HEK293T (cell line): ENCODE measurements at regions not wholly inside any gene's neighbourhood (a gene's known extent, or its start where the extent isn't known, plus 50 kb on each side); places are given as distances from the start of the nearest gene placed in this dataset.

Source experiments
- CTCF ChIA-PET: fragments of 350-600 bp; formaldehyde crosslinking; extraction: SDS; loops from one replicate; lab custom pipeline; 2021; ENCODE audit warnings: antibody characterized with exemption, inconsistent platforms; lab: Yijun Ruan, JAX
- POLR2A ChIA-PET: fragments of 350-600 bp; formaldehyde crosslinking; extraction: SDS; loops from one replicate; lab custom pipeline; 2020; ENCODE audit warnings: antibody characterized with exemption, inconsistent platforms; lab: Yijun Ruan, JAX
- DNase-seq: peaks from one replicate; pipeline ENCODE4 v3.0.0; 2012; ENCODE audit warnings: mixed read lengths; ENCODE audit errors: extremely low spot score
- ARNT ChIP-seq: fragments of 450-650 bp; IDR thresholded peaks from 2 replicates; pipeline ENCODE4 v1.6.1; 2017; ENCODE audit warnings: mild to moderate bottlenecking
- BHLHE40 ChIP-seq: fragments of 450-650 bp; IDR thresholded peaks from 2 replicates; pipeline ENCODE4 v1.6.1; 2016; ENCODE audit warnings: mild to moderate bottlenecking, moderate library complexity, borderline replicate concordance
- CTBP1 ChIP-seq: fragments of 450-650 bp; IDR thresholded peaks from 2 replicates; pipeline ENCODE4 v1.6.1; 2016; ENCODE audit warnings: borderline replicate concordance
- ELF4 ChIP-seq: fragments of 450-650 bp; IDR thresholded peaks from 2 replicates; pipeline ENCODE4 v1.6.1; 2017; ENCODE audit warnings: antibody characterized with exemption
- FOXA1 ChIP-seq: fragments of 450-650 bp; IDR thresholded peaks from 2 replicates; pipeline ENCODE4 v1.6.1; 2016; ENCODE audit warnings: mild to moderate bottlenecking
- FOXK2 ChIP-seq: fragments of 450-650 bp; IDR thresholded peaks from 2 replicates; pipeline ENCODE4 v1.6.1; 2016; ENCODE audit warnings: mild to moderate bottlenecking
- FOXM1 ChIP-seq: fragments of 450-650 bp; IDR thresholded peaks from 2 replicates; pipeline ENCODE4 v1.6.1; 2017; ENCODE audit warnings: mild to moderate bottlenecking, borderline replicate concordance
- HDGF ChIP-seq: fragments of 450-650 bp; IDR thresholded peaks from 2 replicates; pipeline ENCODE4 v1.6.1; 2017; ENCODE audit warnings: antibody characterized with exemption, borderline replicate concordance
- L3MBTL2 ChIP-seq: fragments of 450-650 bp; conservative IDR thresholded peaks from 2 replicates; pipeline ENCODE4 v1.6.1; 2016; ENCODE audit warnings: mild to moderate bottlenecking
- LEF1 ChIP-seq: fragments of 450-650 bp; IDR thresholded peaks from 2 replicates; pipeline ENCODE4 v1.6.1; 2017; ENCODE audit warnings: mild to moderate bottlenecking, borderline replicate concordance
- NFRKB ChIP-seq: fragments of 450-650 bp; IDR thresholded peaks from 2 replicates; pipeline ENCODE4 v1.6.1; 2016; ENCODE audit warnings: mild to moderate bottlenecking, moderate library complexity
- SP1 ChIP-seq: fragments of 450-650 bp; IDR thresholded peaks from 2 replicates; pipeline ENCODE4 v1.6.1; 2017
- SUZ12 ChIP-seq: fragments of 450-650 bp; IDR thresholded peaks from 2 replicates; pipeline ENCODE4 v1.6.1; 2016; ENCODE audit warnings: mild to moderate bottlenecking
- TARDBP ChIP-seq: fragments of 450-650 bp; IDR thresholded peaks from 2 replicates; pipeline ENCODE4 v1.6.1; 2016
- ZNF384 ChIP-seq: fragments of 450-650 bp; IDR thresholded peaks from 2 replicates; pipeline ENCODE4 v1.6.1; 2016
- TF ChIP-seq, protein P1 (sequence below): fragments of 450-650 bp; IDR thresholded peaks from 2 replicates; pipeline ENCODE4 v1.6.1; 2016

DNA sequence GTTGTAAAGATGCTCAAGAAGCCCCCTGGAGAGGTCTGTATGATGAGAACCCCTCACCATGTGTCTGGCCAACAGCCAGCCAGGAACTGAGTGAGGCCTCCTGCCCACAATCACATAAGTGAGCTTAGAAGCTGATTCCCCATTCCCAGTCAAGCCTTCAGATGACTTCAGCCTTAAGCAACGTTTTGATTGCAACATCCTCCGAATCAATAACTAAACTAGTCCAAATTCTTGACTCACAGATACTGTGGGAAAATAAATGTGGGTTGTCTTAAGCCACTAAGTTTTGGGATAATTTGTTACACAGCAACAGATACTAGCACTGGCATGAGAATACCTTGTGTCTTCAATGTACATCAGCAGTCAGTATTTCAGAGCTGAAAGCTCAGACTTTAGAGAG is 54.5 kb upstream of the HS3ST4 start:
- no peak for DNase-seq
- ChIA-PET CTCF (no interaction called here), POLR2A (no interaction called here)
- TF ChIP-seq HDGF (no peak), FOXM1 (no peak), BHLHE40 (no peak), ELF4 (no peak), ZNF384 (no peak), FOXK2 (no peak), SUZ12 (no peak)
- TF ChIP-seq, protein P1, sequence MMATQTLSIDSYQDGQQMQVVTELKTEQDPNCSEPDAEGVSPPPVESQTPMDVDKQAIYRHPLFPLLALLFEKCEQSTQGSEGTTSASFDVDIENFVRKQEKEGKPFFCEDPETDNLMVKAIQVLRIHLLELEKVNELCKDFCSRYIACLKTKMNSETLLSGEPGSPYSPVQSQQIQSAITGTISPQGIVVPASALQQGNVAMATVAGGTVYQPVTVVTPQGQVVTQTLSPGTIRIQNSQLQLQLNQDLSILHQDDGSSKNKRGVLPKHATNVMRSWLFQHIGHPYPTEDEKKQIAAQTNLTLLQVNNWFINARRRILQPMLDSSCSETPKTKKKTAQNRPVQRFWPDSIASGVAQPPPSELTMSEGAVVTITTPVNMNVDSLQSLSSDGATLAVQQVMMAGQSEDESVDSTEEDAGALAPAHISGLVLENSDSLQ, result no peak

DNA sequence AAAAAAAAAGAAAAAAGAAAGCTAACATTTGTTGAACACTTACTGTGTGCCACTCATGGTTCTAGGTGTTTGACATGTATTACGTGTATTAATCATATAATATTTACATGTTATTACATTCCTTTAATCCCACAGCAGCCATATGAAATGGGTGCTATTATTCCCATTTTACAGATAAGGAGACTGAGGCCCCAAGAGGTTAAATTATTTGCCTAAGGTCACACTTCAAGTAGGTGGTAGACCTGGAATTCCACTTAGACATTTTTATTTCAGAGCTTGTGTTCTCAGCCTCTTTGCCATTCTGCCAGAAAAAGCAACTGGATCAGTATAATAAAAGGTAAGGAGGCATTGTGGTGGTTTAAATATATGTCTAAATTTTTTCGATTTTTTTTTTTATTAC is 55.1 kb upstream of the HS3ST4 start:
- TF ChIP-seq TARDBP (no peak), FOXK2 (no peak)
- CTCF ChIA-PET, result no interaction called here
- DNase-seq, result no peak
- POLR2A ChIA-PET, result no interaction called here

DNA sequence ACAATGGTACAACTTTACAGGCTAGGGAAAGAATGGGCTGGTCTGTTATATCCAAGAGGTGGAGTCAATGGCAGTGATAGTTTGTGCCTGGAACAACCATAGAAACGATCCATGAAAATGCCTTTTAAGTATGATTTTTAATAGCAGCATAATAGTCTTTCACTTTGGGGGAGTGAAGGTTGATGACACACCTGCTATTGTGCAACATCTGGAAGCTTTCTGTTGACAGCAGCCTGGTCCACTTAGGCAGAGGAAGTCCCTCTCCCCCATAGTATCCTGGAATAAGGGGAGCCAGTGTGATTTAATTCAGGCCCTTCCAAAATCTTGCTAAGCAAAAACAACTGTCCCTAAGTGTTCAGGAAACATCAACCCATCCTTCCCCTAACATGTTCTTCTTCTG is 56.3 kb upstream of the HS3ST4 start:
- ChIA-PET CTCF (no interaction called here), POLR2A (no interaction called here)
- TF ChIP-seq TARDBP, result no peak
- DNase-seq, result no peak

- CTCF ChIA-PET, result no interaction called here
- TF ChIP-seq FOXM1, result no peak
- no peak for TF ChIP-seq ZNF384
- TF ChIP-seq BHLHE40, result no peak
- TF ChIP-seq SUZ12, result no peak
- no peak for TF ChIP-seq LEF1
- TF ChIP-seq HDGF, result no peak
- no peak for TF ChIP-seq CTBP1
- TF ChIP-seq, protein P1, result no peak
- no peak for TF ChIP-seq ARNT
- no peak for TF ChIP-seq SP1
- DNase-seq, result no peak
- POLR2A ChIA-PET, result no interaction called here
These were observed 58.2 kb upstream of the HS3ST4 start for GRCh38 chr16:25633549-25633948.

DNA sequence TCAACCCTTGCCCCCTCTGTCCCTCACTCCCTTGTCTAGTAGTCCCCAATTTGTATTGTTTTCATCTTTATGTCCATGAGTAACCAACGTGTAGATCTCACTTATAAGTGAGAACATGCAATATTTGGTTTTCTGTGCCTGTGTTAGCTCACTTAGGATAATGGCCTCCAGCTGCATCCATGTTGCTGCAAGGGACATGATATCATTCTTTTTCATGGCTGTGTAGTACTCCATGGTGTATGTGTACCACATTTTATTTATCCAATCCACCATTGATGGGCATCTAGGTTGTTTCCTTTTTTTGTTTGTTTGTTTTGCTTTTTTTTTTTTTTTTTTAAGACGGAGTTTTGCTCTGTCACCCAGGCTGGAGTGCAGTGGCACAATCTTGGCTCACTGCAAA is 63.0 kb upstream of the HS3ST4 start:
- TF ChIP-seq CTBP1, result no peak
- TF ChIP-seq L3MBTL2, result no peak
- no peak for TF ChIP-seq FOXK2
- TF ChIP-seq FOXA1, result no peak
- TF ChIP-seq SP1, result no peak
- no peak for DNase-seq
- CTCF ChIA-PET, result no interaction called here
- POLR2A ChIA-PET, result no interaction called here

- POLR2A ChIA-PET, result no interaction called here
- TF ChIP-seq CTBP1 (no peak), FOXK2 (no peak), NFRKB (no peak), ELF4 (no peak), LEF1 (no peak), BHLHE40 (no peak), SUZ12 (no peak), FOXM1 (no peak), FOXA1 (no peak), ZNF384 (no peak), ARNT (no peak), TARDBP (no peak), SP1 (no peak), HDGF (no peak), L3MBTL2 (no peak)
- TF ChIP-seq, protein P1, result no peak
- CTCF ChIA-PET, result no interaction called here
- DNase-seq, result no peak
These were observed 64.1 kb upstream of the HS3ST4 start for GRCh38 chr16:25627641-25628040.

- TF ChIP-seq, protein P1, result no peak
- TF ChIP-seq L3MBTL2 (no peak), HDGF (no peak), TARDBP (no peak), SUZ12 (no peak), ZNF384 (no peak), LEF1 (no peak), FOXK2 (no peak), NFRKB (no peak), FOXM1 (no peak)
- ChIA-PET POLR2A (no interaction called here), CTCF (no interaction called here)
- DNase-seq, result no peak
These were observed 65.6 kb upstream of the HS3ST4 start for GRCh38 chr16:25626172-25626571.
